GM12891 (cell line): ENCODE measurements at regions not wholly inside any gene's neighbourhood (a gene's known extent, or its start where the extent isn't known, plus 50 kb on each side); places are given as distances from the start of the nearest gene placed in this dataset.

Experiments used
- PAX5 ChIP-seq: IDR thresholded peaks from 2 replicates; pipeline ENCODE4 v1.6.1; 2011; ENCODE audit warnings: low read length, moderate library complexity, mild to moderate bottlenecking; ENCODE audit not compliant: insufficient read depth, severe bottlenecking
- POLR2A ChIP-seq: IDR thresholded peaks from 2 replicates; pipeline ENCODE4 v1.6.1; 2011; ENCODE audit warnings: low read depth, low read length, control low read depth
- POLR2AphosphoS5 ChIP-seq: IDR thresholded peaks from 2 replicates; pipeline ENCODE4 v1.6.1; 2011; ENCODE audit warnings: low read depth, low read length, control low read depth
- TAF1 ChIP-seq: IDR thresholded peaks from 2 replicates; pipeline ENCODE4 v1.6.1; 2011; ENCODE audit warnings: low read depth, low read length, control low read depth

DNA sequence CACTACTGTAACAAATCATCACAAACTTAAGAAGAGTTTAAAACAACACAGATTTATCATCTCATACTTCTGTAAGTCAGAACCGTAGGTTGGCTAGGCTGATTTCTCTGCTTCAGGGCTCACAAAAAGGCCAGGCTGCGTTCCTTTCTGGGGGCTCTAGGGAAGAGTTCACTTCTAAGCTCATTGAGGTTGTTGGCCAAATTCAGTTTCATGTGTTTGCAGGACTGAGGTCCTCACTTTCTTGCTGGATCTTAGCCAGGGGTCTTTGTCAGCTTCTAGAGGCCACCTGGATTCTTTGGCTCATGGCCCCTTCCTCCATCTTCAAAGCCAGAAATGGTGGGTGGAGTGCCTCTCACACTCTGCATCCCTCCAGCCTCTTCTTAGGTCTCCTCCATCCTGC, 76.0 kb downstream of the ACTBL2 start:
- no peak for TF ChIP-seq POLR2AphosphoS5
- TF ChIP-seq TAF1, result no peak
- TF ChIP-seq POLR2A, result no peak
- no peak for TF ChIP-seq PAX5
